ENCODE measurements at regions not wholly inside any gene's neighbourhood (a gene's known extent, or its start where the extent isn't known, plus 50 kb on each side); places are given as distances from the start of the nearest gene placed in this dataset.

- Histone ChIP-seq H3K36me3 (no peaks in the 10 kb centered on the region), H3K27ac (no peak overlapping the region), H3K27me3 (no peaks in the 10 kb centered on the region), H3K9me3 (no peaks in the 10 kb centered on the region), H3K4me3 (replicated peaks in 1 of 3) (no peak overlapping the region), H3K4me1 (no peaks in the 10 kb centered on the region)
- no peak for TF ChIP-seq POLR2A (IDR thresholded peaks at IDR 0.05)
- TF ChIP-seq, protein P1, sequence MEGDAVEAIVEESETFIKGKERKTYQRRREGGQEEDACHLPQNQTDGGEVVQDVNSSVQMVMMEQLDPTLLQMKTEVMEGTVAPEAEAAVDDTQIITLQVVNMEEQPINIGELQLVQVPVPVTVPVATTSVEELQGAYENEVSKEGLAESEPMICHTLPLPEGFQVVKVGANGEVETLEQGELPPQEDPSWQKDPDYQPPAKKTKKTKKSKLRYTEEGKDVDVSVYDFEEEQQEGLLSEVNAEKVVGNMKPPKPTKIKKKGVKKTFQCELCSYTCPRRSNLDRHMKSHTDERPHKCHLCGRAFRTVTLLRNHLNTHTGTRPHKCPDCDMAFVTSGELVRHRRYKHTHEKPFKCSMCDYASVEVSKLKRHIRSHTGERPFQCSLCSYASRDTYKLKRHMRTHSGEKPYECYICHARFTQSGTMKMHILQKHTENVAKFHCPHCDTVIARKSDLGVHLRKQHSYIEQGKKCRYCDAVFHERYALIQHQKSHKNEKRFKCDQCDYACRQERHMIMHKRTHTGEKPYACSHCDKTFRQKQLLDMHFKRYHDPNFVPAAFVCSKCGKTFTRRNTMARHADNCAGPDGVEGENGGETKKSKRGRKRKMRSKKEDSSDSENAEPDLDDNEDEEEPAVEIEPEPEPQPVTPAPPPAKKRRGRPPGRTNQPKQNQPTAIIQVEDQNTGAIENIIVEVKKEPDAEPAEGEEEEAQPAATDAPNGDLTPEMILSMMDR (IDR thresholded peaks at IDR 0.05): no peak
- intact Hi-C loops (cut with DNase I): no loop called here
- WGBS, 2 donors: 75 to 84% methylated on average over 3 of the region's 3 CpGs
- DNase-seq: no peak
Observed at GRCh38 chr2:180842461-180842860, 137.9 kb upstream of the UBE2E3 start.

- no peaks in the 10 kb centered on the region for H3K9me3 ChIP-seq
- no peak overlapping the region for H3K27ac ChIP-seq
- H3K4me1 ChIP-seq: no peaks in the 10 kb centered on the region
- no peaks in the 10 kb centered on the region for H3K36me3 ChIP-seq
- no peak for DNase-seq
- no peak for TF ChIP-seq POLR2A (IDR thresholded peaks at IDR 0.05)
- TF ChIP-seq, protein P1 (IDR thresholded peaks at IDR 0.05): no peak
- no peak overlapping the region for H3K4me3 ChIP-seq (replicated peaks in 1 of 3)
- intact Hi-C loops (cut with DNase I): no loop called here
- H3K27me3 ChIP-seq: no peaks in the 10 kb centered on the region
- WGBS, 2 donors: 94 to 97% methylated on average over 9 of the region's 9 CpGs
Observed at GRCh38 chr2:180840641-180841040, 139.8 kb upstream of the UBE2E3 start.

DNA sequence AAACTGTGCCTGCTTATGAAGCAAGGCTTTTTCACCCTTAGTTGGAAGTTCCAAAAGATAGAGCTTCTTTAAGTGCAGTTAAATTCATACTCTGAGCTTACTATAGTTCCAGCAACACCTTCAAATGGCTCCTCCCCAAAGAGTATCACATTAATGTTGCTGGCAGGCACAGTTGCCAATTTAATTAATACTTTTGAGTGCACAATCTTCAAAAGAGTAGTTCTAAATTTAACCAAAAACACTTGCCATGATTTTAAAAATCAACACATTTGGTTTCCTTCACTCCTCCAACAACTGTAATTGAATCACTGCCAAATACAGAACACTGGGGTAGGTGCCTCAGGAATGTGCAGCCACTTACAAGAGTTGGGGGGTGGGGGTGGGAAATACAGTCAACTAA is 150.6 kb upstream of the UBE2E3 start:
- no peak for TF ChIP-seq POLR2A (IDR thresholded peaks at IDR 0.05)
- TF ChIP-seq, protein P1 (IDR thresholded peaks at IDR 0.05): no peak
- H3K4me3 ChIP-seq (replicated peaks in 1 of 3): no peak overlapping the region
- DNase-seq: no peak
- no peaks in the 10 kb centered on the region for H3K9me3 ChIP-seq
- no peak overlapping the region for H3K27ac ChIP-seq
- H3K4me1 ChIP-seq: no peaks in the 10 kb centered on the region
- no peaks in the 10 kb centered on the region for H3K27me3 ChIP-seq
- intact Hi-C loops (cut with DNase I): no loop called here
- no peaks in the 10 kb centered on the region for H3K36me3 ChIP-seq

DNA sequence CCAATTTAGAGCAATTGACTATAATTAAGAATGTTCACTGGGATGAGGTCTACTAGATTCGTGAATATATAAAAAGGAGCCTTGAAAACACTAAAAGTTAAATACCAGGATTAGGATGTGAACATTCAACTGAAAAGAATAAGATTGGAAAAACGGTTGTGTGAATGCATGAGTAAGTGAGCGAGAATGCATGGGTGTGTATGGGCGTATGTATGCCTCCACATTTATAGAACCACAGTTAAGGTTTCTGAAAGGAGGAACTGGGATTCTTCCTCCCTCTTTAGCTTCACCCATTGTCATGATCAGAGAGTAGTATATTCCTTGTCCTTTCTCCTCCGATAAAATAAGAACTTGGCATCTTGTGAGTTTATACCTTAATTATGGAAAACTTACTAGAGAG is 151.1 kb upstream of the UBE2E3 start:
- Histone ChIP-seq H3K27me3 (no peaks in the 10 kb centered on the region), H3K9me3 (no peaks in the 10 kb centered on the region), H3K4me3 (replicated peaks in 1 of 3) (no peak overlapping the region), H3K27ac (no peak overlapping the region), H3K4me1 (no peaks in the 10 kb centered on the region), H3K36me3 (no peaks in the 10 kb centered on the region)
- intact Hi-C loops (cut with DNase I): no loop called here
- TF ChIP-seq, protein P1 (IDR thresholded peaks at IDR 0.05): no peak
- TF ChIP-seq POLR2A (IDR thresholded peaks at IDR 0.05): no peak
- no peak for DNase-seq
- 92% methylated on average over 5 of the region's 5 CpGs for WGBS, 2 donors

GRCh38 chr2:180828756-180829155 is 151.6 kb upstream of the UBE2E3 start:
- Histone ChIP-seq H3K9me3 (no peaks in the 10 kb centered on the region), H3K4me1 (no peaks in the 10 kb centered on the region), H3K27ac (no peak overlapping the region), H3K36me3 (no peaks in the 10 kb centered on the region), H3K4me3 (replicated peaks in 1 of 3) (no peak overlapping the region), H3K27me3 (no peaks in the 10 kb centered on the region)
- DNase-seq: no peak
- TF ChIP-seq, protein P1 (IDR thresholded peaks at IDR 0.05): no peak
- WGBS, 2 donors: 82 to 84% methylated on average over 2 of the region's 2 CpGs
- intact Hi-C loops (cut with DNase I): no loop called here
